ENCODE measurements at regions not wholly inside any gene's neighbourhood (a gene's known extent, or its start where the extent isn't known, plus 50 kb on each side); places are given as distances from the start of the nearest gene placed in this dataset.

- TF ChIP-seq TP53 (CRISPR knock-in tag; IDR thresholded peaks at IDR 0.05) (no peak), OVOL2 (CRISPR knock-in tag; IDR thresholded peaks at IDR 0.05; ENCODE audit: borderline replicate concordance) (no peak), PRRX2 (CRISPR knock-in tag; IDR thresholded peaks at IDR 0.05) (no peak), USF2 (CRISPR knock-in tag; IDR thresholded peaks at IDR 0.05) (no peak), E2F4 (CRISPR knock-in tag; IDR thresholded peaks at IDR 0.05; ENCODE audit: borderline replicate concordance, low read depth) (no peak)
Observed at GRCh38 chr2:223457301-223457700, 144.9 kb downstream of the SCG2 start (continued).

- ChIA-PET CTCF (interaction anchor here (0.8 to 1.0 kb wide), 9 partner anchors 11 to 402 kb away, joined by 3 to 5 read pairs (median 4); partner anchors contain the start of gene SCG2), POLR2A (no interaction called here)
- no peaks in the 10 kb centered on the region for H3K4me1 Mint-ChIP-seq
- H3K4me3 Mint-ChIP-seq = no peak overlapping the region
- ATAC-seq (no peak), DNase-seq (ENCODE audit: low spot score) (no peak)
- H3K36me3 Mint-ChIP-seq = peaks cover 6% of the 10 kb centered on the region; the same call in 1 of the 2 replicates
- TF ChIP-seq, protein P1, sequence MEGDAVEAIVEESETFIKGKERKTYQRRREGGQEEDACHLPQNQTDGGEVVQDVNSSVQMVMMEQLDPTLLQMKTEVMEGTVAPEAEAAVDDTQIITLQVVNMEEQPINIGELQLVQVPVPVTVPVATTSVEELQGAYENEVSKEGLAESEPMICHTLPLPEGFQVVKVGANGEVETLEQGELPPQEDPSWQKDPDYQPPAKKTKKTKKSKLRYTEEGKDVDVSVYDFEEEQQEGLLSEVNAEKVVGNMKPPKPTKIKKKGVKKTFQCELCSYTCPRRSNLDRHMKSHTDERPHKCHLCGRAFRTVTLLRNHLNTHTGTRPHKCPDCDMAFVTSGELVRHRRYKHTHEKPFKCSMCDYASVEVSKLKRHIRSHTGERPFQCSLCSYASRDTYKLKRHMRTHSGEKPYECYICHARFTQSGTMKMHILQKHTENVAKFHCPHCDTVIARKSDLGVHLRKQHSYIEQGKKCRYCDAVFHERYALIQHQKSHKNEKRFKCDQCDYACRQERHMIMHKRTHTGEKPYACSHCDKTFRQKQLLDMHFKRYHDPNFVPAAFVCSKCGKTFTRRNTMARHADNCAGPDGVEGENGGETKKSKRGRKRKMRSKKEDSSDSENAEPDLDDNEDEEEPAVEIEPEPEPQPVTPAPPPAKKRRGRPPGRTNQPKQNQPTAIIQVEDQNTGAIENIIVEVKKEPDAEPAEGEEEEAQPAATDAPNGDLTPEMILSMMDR (IDR thresholded peaks at IDR 0.05) = peak; percentile 20; the same call in 1 of the 2 replicates
- TF ChIP-seq, protein P2, sequence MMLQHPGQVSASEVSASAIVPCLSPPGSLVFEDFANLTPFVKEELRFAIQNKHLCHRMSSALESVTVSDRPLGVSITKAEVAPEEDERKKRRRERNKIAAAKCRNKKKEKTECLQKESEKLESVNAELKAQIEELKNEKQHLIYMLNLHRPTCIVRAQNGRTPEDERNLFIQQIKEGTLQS (CRISPR knock-in tag; conservative IDR thresholded peaks at IDR 0.05) = no peak
- no peak overlapping the region for H3K27ac Mint-ChIP-seq
- H3K27me3 Mint-ChIP-seq (ENCODE audit: low read depth) = no peaks in the 10 kb centered on the region; the same call in 1 of the 2 replicates
- H3K9me3 Mint-ChIP-seq = peaks cover 15% of the 10 kb centered on the region
Observed at GRCh38 chr2:223459328-223459939, 142.7 kb downstream of the SCG2 start.

DNA sequence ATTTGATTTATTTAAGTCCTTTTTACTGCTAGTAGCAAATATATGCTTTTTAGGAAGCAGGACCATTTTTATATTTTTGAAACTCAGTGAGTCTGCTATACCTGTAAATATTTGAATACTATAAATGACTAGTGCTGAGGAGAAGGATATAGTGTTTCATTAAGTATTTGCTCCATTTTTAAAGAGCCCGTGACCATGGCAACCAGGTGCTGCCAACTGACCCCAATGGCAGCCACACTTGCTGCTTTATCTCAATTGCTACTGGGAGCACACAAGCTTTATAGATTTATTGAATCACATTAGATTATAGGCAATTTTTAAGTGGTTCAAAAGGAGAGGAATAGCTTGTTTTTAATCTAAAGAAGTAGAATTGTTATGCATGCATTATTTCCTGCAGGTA is 142.0 kb downstream of the SCG2 start:
- Mint-ChIP-seq H3K36me3 (peaks cover 6% of the 10 kb centered on the region; the same call in 1 of the 2 replicates), H3K27me3 (ENCODE audit: low read depth) (no peaks in the 10 kb centered on the region; the same call in 1 of the 2 replicates), H3K9me3 (peaks cover 15% of the 10 kb centered on the region), H3K4me3 (no peak overlapping the region), H3K4me1 (no peaks in the 10 kb centered on the region), H3K27ac (no peak overlapping the region)
- CTCF ChIA-PET = no interaction called here
- DNase-seq (ENCODE audit: low spot score) = no peak
- POLR2A ChIA-PET = no interaction called here
- no peak for ATAC-seq
- TF ChIP-seq ESRRA (CRISPR knock-in tag; IDR thresholded peaks at IDR 0.05; ENCODE audit: borderline replicate concordance) = no peak
- TF ChIP-seq ZNF219 (CRISPR knock-in tag; IDR thresholded peaks at IDR 0.05; ENCODE audit: borderline replicate concordance) = no peak

GRCh38 chr2:223460774-223461211 is 141.4 kb downstream of the SCG2 start:
- no peak for DNase-seq (ENCODE audit: low spot score)
- no peak for ATAC-seq
- CTCF ChIA-PET = interaction anchor here (1.6 kb wide), 1 partner anchor 337 kb away, joined by 3 read pairs; no protein-coding TSS in a partner anchor
- no peak for TF ChIP-seq ETV6 (CRISPR knock-in tag; IDR thresholded peaks at IDR 0.05)
- TF ChIP-seq, protein P3, sequence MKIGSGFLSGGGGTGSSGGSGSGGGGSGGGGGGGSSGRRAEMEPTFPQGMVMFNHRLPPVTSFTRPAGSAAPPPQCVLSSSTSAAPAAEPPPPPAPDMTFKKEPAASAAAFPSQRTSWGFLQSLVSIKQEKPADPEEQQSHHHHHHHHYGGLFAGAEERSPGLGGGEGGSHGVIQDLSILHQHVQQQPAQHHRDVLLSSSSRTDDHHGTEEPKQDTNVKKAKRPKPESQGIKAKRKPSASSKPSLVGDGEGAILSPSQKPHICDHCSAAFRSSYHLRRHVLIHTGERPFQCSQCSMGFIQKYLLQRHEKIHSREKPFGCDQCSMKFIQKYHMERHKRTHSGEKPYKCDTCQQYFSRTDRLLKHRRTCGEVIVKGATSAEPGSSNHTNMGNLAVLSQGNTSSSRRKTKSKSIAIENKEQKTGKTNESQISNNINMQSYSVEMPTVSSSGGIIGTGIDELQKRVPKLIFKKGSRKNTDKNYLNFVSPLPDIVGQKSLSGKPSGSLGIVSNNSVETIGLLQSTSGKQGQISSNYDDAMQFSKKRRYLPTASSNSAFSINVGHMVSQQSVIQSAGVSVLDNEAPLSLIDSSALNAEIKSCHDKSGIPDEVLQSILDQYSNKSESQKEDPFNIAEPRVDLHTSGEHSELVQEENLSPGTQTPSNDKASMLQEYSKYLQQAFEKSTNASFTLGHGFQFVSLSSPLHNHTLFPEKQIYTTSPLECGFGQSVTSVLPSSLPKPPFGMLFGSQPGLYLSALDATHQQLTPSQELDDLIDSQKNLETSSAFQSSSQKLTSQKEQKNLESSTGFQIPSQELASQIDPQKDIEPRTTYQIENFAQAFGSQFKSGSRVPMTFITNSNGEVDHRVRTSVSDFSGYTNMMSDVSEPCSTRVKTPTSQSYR (CRISPR knock-in tag; IDR thresholded peaks at IDR 0.05) = no peak
- no peak for TF ChIP-seq AR (CRISPR knock-in tag; IDR thresholded peaks at IDR 0.05)
- TF ChIP-seq, protein P4, sequence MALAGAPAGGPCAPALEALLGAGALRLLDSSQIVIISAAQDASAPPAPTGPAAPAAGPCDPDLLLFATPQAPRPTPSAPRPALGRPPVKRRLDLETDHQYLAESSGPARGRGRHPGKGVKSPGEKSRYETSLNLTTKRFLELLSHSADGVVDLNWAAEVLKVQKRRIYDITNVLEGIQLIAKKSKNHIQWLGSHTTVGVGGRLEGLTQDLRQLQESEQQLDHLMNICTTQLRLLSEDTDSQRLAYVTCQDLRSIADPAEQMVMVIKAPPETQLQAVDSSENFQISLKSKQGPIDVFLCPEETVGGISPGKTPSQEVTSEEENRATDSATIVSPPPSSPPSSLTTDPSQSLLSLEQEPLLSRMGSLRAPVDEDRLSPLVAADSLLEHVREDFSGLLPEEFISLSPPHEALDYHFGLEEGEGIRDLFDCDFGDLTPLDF (CRISPR knock-in tag; IDR thresholded peaks at IDR 0.05) = no peak

More at GRCh38 chr2:223460774-223461211, 141.4 kb downstream of the SCG2 start:
- Mint-ChIP-seq H3K4me3 (no peak overlapping the region), H3K27ac (no peak overlapping the region), H3K9me3 (peaks cover 15% of the 10 kb centered on the region), H3K4me1 (no peaks in the 10 kb centered on the region), H3K36me3 (peaks cover 6% of the 10 kb centered on the region; the same call in 1 of the 2 replicates), H3K27me3 (ENCODE audit: low read depth) (no peaks in the 10 kb centered on the region; the same call in 1 of the 2 replicates)
- POLR2A ChIA-PET = no interaction called here
